ENCODE measurements at regions not wholly inside any gene's neighbourhood (a gene's known extent, or its start where the extent isn't known, plus 50 kb on each side); places are given as distances from the start of the nearest gene placed in this dataset.

GRCh38 chr10:106336874-106337273 lies 827.6 kb downstream of the SORCS1 start:
- Histone ChIP-seq H4K20me1 (ENCODE audit: insufficient read depth, low read length) (no peaks in the 10 kb centered on the region), H3K9me3 (ENCODE audit: low read depth, low read length) (no peaks in the 10 kb centered on the region), H3K4me2 (ENCODE audit: insufficient read depth, low read length) (no peak overlapping the region), H3K4me3 (ENCODE audit: insufficient read depth, low read length) (no peak overlapping the region), H3K4me1 (ENCODE audit: insufficient read depth, low read length) (no peaks in the 10 kb centered on the region), H2AFZ (ENCODE audit: low read length) (no peak overlapping the region), H3K79me2 (ENCODE audit: insufficient read depth, low read length) (no peaks in the 10 kb centered on the region), H3K36me3 (ENCODE audit: insufficient read depth, low read length) (no peaks in the 10 kb centered on the region), H3K27ac (ENCODE audit: low read depth, low read length) (no peak overlapping the region), H3K27me3 (ENCODE audit: insufficient read depth, low read length) (no peaks in the 10 kb centered on the region)
- TF ChIP-seq, protein P1, sequence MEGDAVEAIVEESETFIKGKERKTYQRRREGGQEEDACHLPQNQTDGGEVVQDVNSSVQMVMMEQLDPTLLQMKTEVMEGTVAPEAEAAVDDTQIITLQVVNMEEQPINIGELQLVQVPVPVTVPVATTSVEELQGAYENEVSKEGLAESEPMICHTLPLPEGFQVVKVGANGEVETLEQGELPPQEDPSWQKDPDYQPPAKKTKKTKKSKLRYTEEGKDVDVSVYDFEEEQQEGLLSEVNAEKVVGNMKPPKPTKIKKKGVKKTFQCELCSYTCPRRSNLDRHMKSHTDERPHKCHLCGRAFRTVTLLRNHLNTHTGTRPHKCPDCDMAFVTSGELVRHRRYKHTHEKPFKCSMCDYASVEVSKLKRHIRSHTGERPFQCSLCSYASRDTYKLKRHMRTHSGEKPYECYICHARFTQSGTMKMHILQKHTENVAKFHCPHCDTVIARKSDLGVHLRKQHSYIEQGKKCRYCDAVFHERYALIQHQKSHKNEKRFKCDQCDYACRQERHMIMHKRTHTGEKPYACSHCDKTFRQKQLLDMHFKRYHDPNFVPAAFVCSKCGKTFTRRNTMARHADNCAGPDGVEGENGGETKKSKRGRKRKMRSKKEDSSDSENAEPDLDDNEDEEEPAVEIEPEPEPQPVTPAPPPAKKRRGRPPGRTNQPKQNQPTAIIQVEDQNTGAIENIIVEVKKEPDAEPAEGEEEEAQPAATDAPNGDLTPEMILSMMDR (IDR thresholded peaks at IDR 0.05; ENCODE audit: extremely low read depth, low read depth, low read length): no peak
- DNase-seq (ENCODE audit: insufficient read length, low spot score, missing footprints): no peak

GRCh38 chr10:106327747-106328146 lies 836.8 kb downstream of the SORCS1 start:
- Histone ChIP-seq H3K9me3 (ENCODE audit: low read depth, low read length) (no peaks in the 10 kb centered on the region), H3K27ac (ENCODE audit: low read depth, low read length) (no peak overlapping the region), H4K20me1 (ENCODE audit: insufficient read depth, low read length) (no peaks in the 10 kb centered on the region), H2AFZ (ENCODE audit: low read length) (no peak overlapping the region), H3K36me3 (ENCODE audit: insufficient read depth, low read length) (no peaks in the 10 kb centered on the region), H3K4me2 (ENCODE audit: insufficient read depth, low read length) (no peak overlapping the region), H3K4me1 (ENCODE audit: insufficient read depth, low read length) (no peaks in the 10 kb centered on the region), H3K79me2 (ENCODE audit: insufficient read depth, low read length) (no peaks in the 10 kb centered on the region), H3K4me3 (ENCODE audit: insufficient read depth, low read length) (no peak overlapping the region), H3K27me3 (ENCODE audit: insufficient read depth, low read length) (no peaks in the 10 kb centered on the region)
- DNase-seq (ENCODE audit: insufficient read length, low spot score, missing footprints): no peak
- TF ChIP-seq, protein P1 (IDR thresholded peaks at IDR 0.05; ENCODE audit: extremely low read depth, low read depth, low read length): no peak

DNA sequence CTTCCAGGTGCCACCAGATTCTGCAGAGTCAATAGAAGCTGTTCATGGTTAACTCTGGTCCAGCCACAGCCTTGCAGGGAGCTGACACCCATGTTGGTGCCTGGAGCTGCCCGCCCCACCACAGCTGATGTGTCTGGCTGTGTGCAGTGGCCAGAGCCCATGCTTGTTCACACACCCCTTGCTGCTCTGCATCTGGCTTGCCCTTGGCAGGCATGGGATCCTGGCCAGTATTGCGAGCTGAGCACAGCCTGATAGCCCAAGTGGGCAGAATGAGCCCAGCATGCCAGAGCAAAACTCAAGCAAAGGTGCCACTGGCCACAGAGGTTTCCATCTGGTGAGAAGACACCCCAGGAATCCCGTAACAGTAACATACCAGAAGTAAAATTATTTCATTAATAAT lies 843.6 kb downstream of the SORCS1 start:
- H2AFZ ChIP-seq (ENCODE audit: low read length): no peak overlapping the region
- TF ChIP-seq, protein P1 (IDR thresholded peaks at IDR 0.05; ENCODE audit: extremely low read depth, low read depth, low read length): no peak
- no peak for DNase-seq (ENCODE audit: insufficient read length, low spot score, missing footprints)
- H3K79me2 ChIP-seq (ENCODE audit: insufficient read depth, low read length): no peaks in the 10 kb centered on the region
- H4K20me1 ChIP-seq (ENCODE audit: insufficient read depth, low read length): no peaks in the 10 kb centered on the region
- no peaks in the 10 kb centered on the region for H3K9me3 ChIP-seq (ENCODE audit: low read depth, low read length)
- H3K27me3 ChIP-seq (ENCODE audit: insufficient read depth, low read length): no peaks in the 10 kb centered on the region
- H3K4me3 ChIP-seq (ENCODE audit: insufficient read depth, low read length): no peak overlapping the region
- no peak overlapping the region for H3K27ac ChIP-seq (ENCODE audit: low read depth, low read length)
- no peak overlapping the region for H3K4me2 ChIP-seq (ENCODE audit: insufficient read depth, low read length)
- no peaks in the 10 kb centered on the region for H3K36me3 ChIP-seq (ENCODE audit: insufficient read depth, low read length)
- no peaks in the 10 kb centered on the region for H3K4me1 ChIP-seq (ENCODE audit: insufficient read depth, low read length)

DNA sequence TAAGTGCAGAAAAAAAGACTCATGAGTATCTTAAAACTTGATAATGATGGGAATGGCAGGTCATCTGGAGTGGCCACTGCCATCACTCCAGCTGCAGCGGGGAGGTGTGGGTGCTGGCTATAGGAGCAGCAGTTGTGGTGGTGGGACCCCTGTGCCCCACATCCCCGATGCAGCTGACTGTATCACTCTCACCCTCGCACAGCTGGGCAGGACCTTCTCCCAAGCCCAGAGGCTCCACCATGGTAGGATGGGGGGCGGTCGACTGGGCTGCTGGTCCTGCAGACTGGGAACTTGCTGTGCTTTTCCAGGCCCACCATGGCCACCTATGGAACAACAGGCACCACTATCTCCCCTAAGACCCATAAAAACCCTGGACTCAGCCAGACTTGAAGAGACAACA lies 844.4 kb downstream of the SORCS1 start:
- H3K4me2 ChIP-seq (ENCODE audit: insufficient read depth, low read length): no peak overlapping the region
- no peaks in the 10 kb centered on the region for H3K36me3 ChIP-seq (ENCODE audit: insufficient read depth, low read length)
- no peak overlapping the region for H3K4me3 ChIP-seq (ENCODE audit: insufficient read depth, low read length)
- DNase-seq (ENCODE audit: insufficient read length, low spot score, missing footprints): no peak
- H3K4me1 ChIP-seq (ENCODE audit: insufficient read depth, low read length): no peaks in the 10 kb centered on the region
- no peak overlapping the region for H2AFZ ChIP-seq (ENCODE audit: low read length)
- H4K20me1 ChIP-seq (ENCODE audit: insufficient read depth, low read length): no peaks in the 10 kb centered on the region
- no peaks in the 10 kb centered on the region for H3K9me3 ChIP-seq (ENCODE audit: low read depth, low read length)
- TF ChIP-seq, protein P1 (IDR thresholded peaks at IDR 0.05; ENCODE audit: extremely low read depth, low read depth, low read length): no peak
- no peaks in the 10 kb centered on the region for H3K79me2 ChIP-seq (ENCODE audit: insufficient read depth, low read length)
- no peaks in the 10 kb centered on the region for H3K27me3 ChIP-seq (ENCODE audit: insufficient read depth, low read length)
- H3K27ac ChIP-seq (ENCODE audit: low read depth, low read length): no peak overlapping the region
